H1 (cell line): ENCODE measurements at regions not wholly inside any gene's neighbourhood (a gene's known extent, or its start where the extent isn't known, plus 50 kb on each side); places are given as distances from the start of the nearest gene placed in this dataset.

Experiments used
- CTCF ChIA-PET: fragments of 300-600 bp; sonication (Branson Sonifier 250); formaldehyde crosslinking; loops from one replicate; lab custom pipeline; 2021; ENCODE audit not compliant: partially characterized antibody; lab: Charles Lee
- POLR2A ChIA-PET: fragments of 300-600 bp; sonication (Branson Sonifier 250); formaldehyde crosslinking; loops from one replicate; lab custom pipeline; 2021; ENCODE audit warnings: inconsistent platforms; ENCODE audit not compliant: partially characterized antibody; lab: Charles Lee
- DNase-seq, 2 experiments: peaks; one replicate each; pipeline versions ENCODE4 v3.0.0 to v3.0.0-alpha.2; 2010 to 2022; ENCODE audit warnings: low spot score in 2 of 2, low read depth in 1 of 2, mixed read lengths in 1 of 2
- FAIRE-seq: peaks from 2 replicates; lab custom pipeline; 2011; peaks lifted over from hg19 to GRCh38; lab: Jason Lieb, UNC
- H2AFZ ChIP-seq: 2 replicates; pipeline ENCODE4 v1.8.1; 2012; ENCODE audit warnings: low read length, inconsistent platforms
- H2AK5ac ChIP-seq: 2 replicates; pipeline ENCODE4 v1.6.1; 2013; ENCODE audit warnings: low read depth, low read length
- H2BK120ac ChIP-seq: replicated peaks from 2 replicates; pipeline ENCODE3; 2013; ENCODE audit warnings: low read depth, low read length, inconsistent platforms
- H2BK12ac ChIP-seq: 2 replicates; pipeline ENCODE4 v1.6.1; 2013; ENCODE audit warnings: low read depth, low read length
- H2BK15ac ChIP-seq: 2 replicates; pipeline ENCODE4 v1.6.1; 2013; ENCODE audit warnings: low read length
- H2BK20ac ChIP-seq: 2 replicates; pipeline ENCODE4 v1.6.1; 2013; ENCODE audit warnings: low read length
- H2BK5ac ChIP-seq: 2 replicates; pipeline ENCODE4 v1.6.1; 2013; ENCODE audit warnings: low read depth, low read length
- H3K14ac ChIP-seq: 2 replicates; pipeline ENCODE4 v1.6.1; 2013; ENCODE audit warnings: inconsistent platforms; ENCODE audit not compliant: insufficient read length
- H3K18ac ChIP-seq: 2 replicates; pipeline ENCODE4 v1.6.1; 2013; ENCODE audit warnings: low read length; ENCODE audit errors: extremely low read depth
- H3K23ac ChIP-seq: 2 replicates; pipeline ENCODE4 v1.6.1; 2013; ENCODE audit warnings: inconsistent platforms; ENCODE audit not compliant: insufficient read length
- H3K23me2 ChIP-seq: 2 replicates; pipeline ENCODE4 v1.6.1; 2013; ENCODE audit warnings: low read depth, low read length
- H3K27ac ChIP-seq: 2 replicates; pipeline ENCODE4 v1.6.1; 2011; ENCODE audit warnings: low read depth, low read length, inconsistent platforms
- H3K27me3 ChIP-seq, 4 experiments: replicated peaks in 1 of 4; 1 replicate in 1 of 4; 2 replicates in 3 of 4; pipeline versions ENCODE4 v1.6.1 to v1.8.1; 2011 to 2013; ENCODE audit warnings: low read length in 3 of 4, mild to moderate bottlenecking in 3 of 4, inconsistent platforms in 2 of 4, mixed read lengths in 2 of 4, moderate library complexity in 1 of 4; ENCODE audit not compliant: control insufficient read depth in 3 of 4, insufficient read depth in 3 of 4; ENCODE audit errors: extremely low read depth in 1 of 4
- H3K36me3 ChIP-seq, 4 experiments: 2 replicates each; pipeline versions ENCODE4 v1.6.1 to v1.8.1; 2011 to 2013; ENCODE audit warnings: mild to moderate bottlenecking in 4 of 4, low read length in 3 of 4, moderate library complexity in 2 of 4, control low read depth in 1 of 4, inconsistent platforms in 1 of 4; ENCODE audit not compliant: insufficient read depth in 4 of 4, control insufficient read depth in 2 of 4
- H3K4ac ChIP-seq: replicated peaks from 2 replicates; pipeline ENCODE3; 2013; ENCODE audit warnings: low read length, low read depth, mixed read lengths, inconsistent platforms; ENCODE audit not compliant: insufficient read length
- H3K4me1 ChIP-seq, 4 experiments: replicated peaks in 1 of 4; 1 replicate in 1 of 4; 2 replicates in 3 of 4; pipeline versions ENCODE4 v1.6.1 to v1.8.1; 2011 to 2013; ENCODE audit warnings: low read length in 3 of 4, inconsistent platforms in 2 of 4, mixed read lengths in 1 of 4; ENCODE audit not compliant: insufficient read depth in 4 of 4, control insufficient read depth in 3 of 4
- H3K4me2 ChIP-seq, 2 experiments: 2 replicates each; pipeline versions ENCODE4 v1.6.1 to v1.8.1; 2011 to 2013; ENCODE audit warnings: low read depth in 2 of 2, low read length in 2 of 2, control low read depth in 1 of 2, inconsistent platforms in 1 of 2, mild to moderate bottlenecking in 1 of 2; ENCODE audit not compliant: insufficient read depth in 1 of 2
- H3K4me3 ChIP-seq, 4 experiments: fragments of 200-600, 300-600 bp in 1 of 4; sonication (generic), shearing (Covaris generic), sonication (Bioruptor Twin) in 1 of 4; 2 replicates each; pipeline versions ENCODE4 v1.5.1 to v1.8.1; 2011 to 2016; ENCODE audit warnings: low read length in 4 of 4, low read depth in 3 of 4, control low read depth in 2 of 4, inconsistent platforms in 2 of 4, mild to moderate bottlenecking in 2 of 4, mixed read lengths in 1 of 4, moderate library complexity in 1 of 4; ENCODE audit not compliant: insufficient read depth in 2 of 4; ENCODE audit errors: extremely low read depth in 1 of 4
- H3K56ac ChIP-seq: replicated peaks from 2 replicates; pipeline ENCODE3; 2013; ENCODE audit warnings: low read depth, mild to moderate bottlenecking, mixed read lengths, low read length, inconsistent platforms; ENCODE audit not compliant: insufficient read length
- H3K79me1 ChIP-seq: 2 replicates; pipeline ENCODE4 v1.6.1; 2013; ENCODE audit warnings: low read depth, low read length, control low read depth
- H3K79me2 ChIP-seq, 2 experiments: 2 replicates each; pipeline versions ENCODE4 v1.6.1 to v1.8.1; 2012 to 2013; ENCODE audit warnings: low read length in 2 of 2, mild to moderate bottlenecking in 2 of 2, inconsistent platforms in 1 of 2; ENCODE audit not compliant: insufficient read depth in 2 of 2, control insufficient read depth in 1 of 2
- H3K9ac ChIP-seq, 4 experiments: replicated peaks in 1 of 4; 1 replicate in 1 of 4; 2 replicates in 3 of 4; pipeline versions ENCODE4 v1.6.1 to v1.8.1; 2011 to 2013; ENCODE audit warnings: low read depth in 3 of 4, low read length in 3 of 4, control low read depth in 2 of 4, mild to moderate bottlenecking in 2 of 4, moderate library complexity in 2 of 4, inconsistent platforms in 1 of 4; ENCODE audit errors: extremely low read depth in 1 of 4
- H3K9me3 ChIP-seq, 2 experiments: 2 replicates each; pipeline versions ENCODE4 v1.6.1 to v1.8.1; 2012 to 2013; ENCODE audit warnings: mild to moderate bottlenecking in 2 of 2, moderate library complexity in 2 of 2, control low read depth in 1 of 2, inconsistent platforms in 1 of 2, low read depth in 1 of 2, low read length in 1 of 2, mixed read lengths in 1 of 2; ENCODE audit not compliant: insufficient read depth in 2 of 2
- H4K20me1 ChIP-seq, 2 experiments: replicated peaks in 1 of 2; 2 replicates each; pipeline versions ENCODE3 to v1.8.1; 2011 to 2013; ENCODE audit warnings: inconsistent platforms in 2 of 2, low read length in 2 of 2, mild to moderate bottlenecking in 1 of 2; ENCODE audit not compliant: insufficient read depth in 2 of 2, control insufficient read depth in 1 of 2
- H4K5ac ChIP-seq: 2 replicates; pipeline ENCODE4 v1.6.1; 2013; ENCODE audit warnings: low read length, low read depth, mixed read lengths, inconsistent platforms; ENCODE audit not compliant: insufficient read length
- H4K8ac ChIP-seq: 2 replicates; pipeline ENCODE4 v1.8.0; 2013; ENCODE audit warnings: mild to moderate bottlenecking, moderate library complexity, low read length, inconsistent platforms; ENCODE audit not compliant: insufficient read depth; ENCODE audit errors: extremely low read depth
- H4K91ac ChIP-seq: replicated peaks from 2 replicates; pipeline ENCODE3; 2013; ENCODE audit warnings: low read length, mixed read lengths, inconsistent platforms; ENCODE audit not compliant: insufficient read length
- BACH1 ChIP-seq: IDR thresholded peaks from 2 replicates; pipeline ENCODE4 v1.6.1; 2012; ENCODE audit warnings: low read length, improper control_type of control experiment
- CBX5 ChIP-seq: fragments of 300-800, 300-1000 bp; sonication (generic); IDR thresholded peaks from 2 replicates; pipeline ENCODE4 v1.7.1; 2016; ENCODE audit warnings: antibody characterized with exemption, low read length, low read depth
- CHD1 ChIP-seq: IDR thresholded peaks from 2 replicates; pipeline ENCODE4 v1.6.1; 2012; ENCODE audit warnings: low read depth, low read length, improper control_type of control experiment
- EP300 ChIP-seq, 2 experiments: IDR thresholded peaks; 1 replicate in 1 of 2; 2 replicates in 1 of 2; pipeline ENCODE4 v1.6.1; 2011 to 2012; ENCODE audit warnings: low read depth in 2 of 2, low read length in 2 of 2, mild to moderate bottlenecking in 2 of 2, borderline replicate concordance in 1 of 2, inconsistent platforms in 1 of 2, moderate library complexity in 1 of 2
- GTF2F1 ChIP-seq: IDR thresholded peaks from 2 replicates; pipeline ENCODE4 v1.6.1; 2012; ENCODE audit warnings: low read depth, low read length, improper control_type of control experiment, borderline replicate concordance
- JUN ChIP-seq: IDR thresholded peaks from 2 replicates; pipeline ENCODE4 v1.6.1; 2011; ENCODE audit warnings: low read depth, mild to moderate bottlenecking, improper control_type of control experiment, low read length
- KDM1A ChIP-seq: fragments of 200-600, 300-600 bp; sonication (generic); IDR thresholded peaks from 2 replicates; pipeline ENCODE4 v1.7.1; 2016; ENCODE audit warnings: mild to moderate bottlenecking, low read length, borderline replicate concordance
- POU5F1 ChIP-seq: IDR thresholded peaks from 2 replicates; pipeline ENCODE4 v1.6.1; 2011; ENCODE audit warnings: low read depth, mild to moderate bottlenecking, low read length, moderate library complexity
- TAF7 ChIP-seq: optimal IDR thresholded peaks from 2 replicates; pipeline ENCODE3; 2011; ENCODE audit warnings: low read depth, mild to moderate bottlenecking, inconsistent platforms, low read length, moderate library complexity, borderline replicate concordance
- TBP ChIP-seq: IDR thresholded peaks from 2 replicates; pipeline ENCODE4 v1.6.1; 2011; ENCODE audit warnings: low read depth, low read length, improper control_type of control experiment
- TEAD4 ChIP-seq: IDR thresholded peaks from 2 replicates; pipeline ENCODE4 v1.6.1; 2012; ENCODE audit warnings: low read depth, low read length, inconsistent platforms, mixed read lengths

DNA sequence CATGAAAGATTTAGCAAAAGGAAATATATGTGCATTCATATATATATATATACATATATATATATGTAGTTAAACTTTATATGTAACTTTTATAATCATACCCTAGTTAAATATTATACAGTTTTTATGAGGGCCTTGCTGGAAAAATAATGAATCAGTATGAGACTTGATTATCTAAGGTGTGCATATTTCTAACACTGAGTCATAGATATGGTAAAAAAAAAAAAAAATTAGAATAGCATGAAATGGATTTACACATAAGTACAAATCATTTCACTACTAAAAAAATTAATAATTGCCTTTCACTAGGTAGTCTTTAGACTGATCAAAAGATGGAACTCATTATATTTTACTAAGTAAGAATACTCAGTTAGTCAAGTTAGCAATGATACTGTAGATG, 51.3 kb upstream of the DST start:
- no peak overlapping the region for H3K9ac ChIP-seq
- H3K18ac ChIP-seq, result no peak overlapping the region
- no peak overlapping the region for H3K56ac ChIP-seq
- H2BK12ac ChIP-seq, result no peak overlapping the region
- H3K27me3 ChIP-seq, result no peaks in the 10 kb centered on the region
- no peaks in the 10 kb centered on the region for H3K79me1 ChIP-seq
- no peak overlapping the region for H2AFZ ChIP-seq
- no peak overlapping the region for H3K4ac ChIP-seq
- H3K27ac ChIP-seq, result no peak overlapping the region
- H3K9me3 ChIP-seq, result no peaks in the 10 kb centered on the region
- H4K8ac ChIP-seq, result no peak overlapping the region
- no peak overlapping the region for H4K91ac ChIP-seq
- H3K4me2 ChIP-seq, result no peak overlapping the region
- no peaks in the 10 kb centered on the region for H3K4me1 ChIP-seq
- H2BK20ac ChIP-seq, result no peak overlapping the region
- H2BK5ac ChIP-seq, result no peak overlapping the region
- no peak overlapping the region for H3K23ac ChIP-seq
- no peaks in the 10 kb centered on the region; a peak in 2 of 8 replicates for H3K36me3 ChIP-seq
- TF ChIP-seq CBX5, result no peak
- TF ChIP-seq EP300 (IDR thresholded peaks at IDR 0.05; ENCODE audit: borderline replicate concordance in 1 of 2, low read depth in 2 of 2, low read length in 2 of 2), result no peak
- TF ChIP-seq TEAD4, result no peak
- TF ChIP-seq POU5F1, result no peak
- TF ChIP-seq GTF2F1, result no peak
- no peak for TF ChIP-seq TAF7
- no peak for TF ChIP-seq BACH1
- no peak for TF ChIP-seq TBP
- no peak for TF ChIP-seq KDM1A
- TF ChIP-seq CHD1, result no peak
- no peak for TF ChIP-seq JUN
- DNase-seq (no peak), FAIRE-seq (no peak)
- no peak overlapping the region for H2BK120ac ChIP-seq
- H3K4me3 ChIP-seq, result no peak overlapping the region
- H2BK15ac ChIP-seq, result no peak overlapping the region
- CTCF ChIA-PET, result interaction anchor here (1.8 kb wide), 1 partner anchor 13 kb away, joined by 4 read pairs; no protein-coding TSS in a partner anchor
- H2AK5ac ChIP-seq, result no peak overlapping the region
- H3K14ac ChIP-seq, result no peak overlapping the region
- H4K5ac ChIP-seq, result no peak overlapping the region
- H3K23me2 ChIP-seq, result no peaks in the 10 kb centered on the region
- POLR2A ChIA-PET, result interaction anchor here (0.7 kb wide), 1 partner anchor 119 kb away, joined by 3 read pairs; no protein-coding TSS in a partner anchor
- H4K20me1 ChIP-seq, result no peaks in the 10 kb centered on the region
- no peaks in the 10 kb centered on the region for H3K79me2 ChIP-seq
